Lower leg skin (tissue), 4 donors: ENCODE measurements at regions not wholly inside any gene's neighbourhood (a gene's known extent, or its start where the extent isn't known, plus 50 kb on each side); places are given as distances from the start of the nearest gene placed in this dataset.
"Not testable (repeated sequence)": the region's sequence is repeated elsewhere in the genome, so short reads cannot be mapped to it uniquely, and the experiment has no call there.

Experiments used
- DNase-seq, 2 donors: peaks; one replicate each; pipeline ENCODE4 v3.0.0-alpha.2; 2019; ENCODE audit warnings: low spot score in 2 of 2
- H3K4me3 ChIP-seq: fragments of 200-600 bp; sonication (generic); 2 replicates; pipeline ENCODE4 v1.5.1; 2017; ENCODE audit warnings: mild to moderate bottlenecking, low read depth; ENCODE audit not compliant: poor library complexity, severe bottlenecking
- CTCF ChIP-seq, 3 donors: fragments of 450-650 bp; IDR thresholded peaks; one replicate each; pipeline ENCODE4 v1.5.1; 2016; ENCODE audit warnings: antibody characterized with exemption in 3 of 3, mild to moderate bottlenecking in 3 of 3, moderate library complexity in 2 of 3
- POLR2A ChIP-seq, 2 donors: fragments of 450-650 bp; IDR thresholded peaks; one replicate each; pipeline ENCODE4 v1.6.1; 2016 to 2017; ENCODE audit warnings: antibody characterized with exemption in 2 of 2, mild to moderate bottlenecking in 1 of 2, moderate library complexity in 1 of 2
- WGBS, 2 donors: methylation state at CpG; one replicate each; pipeline ENCODE4 v1.1.5; 2018; 5-methylcytosine and 5-hydroxymethylcytosine counted together
- intact Hi-C: fragments of 100-400 bp; cut with DNase I; formaldehyde crosslinking; loops from one replicate; pipeline ENCODE4 v1.15.0; 2023; ENCODE audit warnings: low total_unique reads

DNA sequence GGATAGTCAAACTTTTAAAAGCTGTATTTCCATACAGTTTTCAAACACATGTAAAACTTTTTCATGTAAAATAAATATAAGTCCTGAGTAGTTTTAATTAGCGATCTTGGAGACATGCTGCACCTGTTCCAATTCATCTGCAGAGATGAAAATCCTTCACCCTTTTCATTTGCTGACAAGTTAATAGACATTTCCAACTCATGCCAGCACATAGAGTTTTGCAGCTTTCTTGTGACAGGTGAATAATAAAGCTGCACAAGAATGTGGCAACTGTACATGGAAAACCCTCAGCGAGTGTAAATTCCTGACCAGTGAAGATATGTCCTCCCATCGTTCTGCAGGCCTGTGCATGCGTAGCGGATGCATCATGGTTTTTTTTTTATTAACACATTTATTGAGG, 771.4 kb downstream of the TDRD15 start:
- intact Hi-C loops, result no loop called here
- DNase-seq, result no peak
- H3K4me3 ChIP-seq, result no peak overlapping the region
- WGBS, 2 donors, result 77% methylated on average over 5 of the region's 5 CpGs
- no peak for TF ChIP-seq POLR2A (IDR thresholded peaks at IDR 0.05)
- no peak for TF ChIP-seq CTCF (IDR thresholded peaks at IDR 0.05)

- DNase-seq, result peak in 1 of 2 donors; percentile 76
- intact Hi-C loops, H3K4me3 ChIP-seq: not testable (repeated sequence)
- 91 to 95% methylated on average over 26 of the region's 26 CpGs for WGBS, 2 donors
Measured at GRCh38 chr2:21908712-21909380, 785.1 kb downstream of the TDRD15 start.

GRCh38 chr2:21910832-21911507, 787.2 kb downstream of the TDRD15 start:
- WGBS, 2 donors, result 89 to 92% methylated on average over 6 of the region's 6 CpGs
- no peak for DNase-seq
- TF ChIP-seq POLR2A (IDR thresholded peaks at IDR 0.05) (no peak), CTCF (IDR thresholded peaks at IDR 0.05) (no peak)
- H3K4me3 ChIP-seq, result no peak overlapping the region
- intact Hi-C loops, result no loop called here

DNA sequence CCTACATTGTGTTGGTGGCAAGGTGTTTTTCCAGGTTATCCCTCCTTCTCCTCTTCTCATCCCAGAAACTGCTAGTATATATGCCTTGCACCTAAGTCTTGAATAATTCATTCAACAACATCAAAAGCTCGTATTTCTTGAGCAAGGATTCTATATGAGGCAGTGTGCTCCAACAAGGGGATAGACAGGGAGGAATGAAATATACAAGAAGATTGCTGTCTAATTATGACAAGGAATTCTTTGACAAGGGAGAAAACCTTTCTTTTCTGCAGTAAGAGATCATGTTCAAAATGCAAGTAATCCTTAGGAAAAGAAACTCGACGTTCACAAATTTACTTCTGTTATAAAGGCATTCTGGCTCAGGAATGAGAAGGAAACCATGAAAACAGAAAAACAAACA, 788.6 kb downstream of the TDRD15 start:
- WGBS, 2 donors, result 83% methylated on average over 3 of the region's 3 CpGs

GRCh38 chr2:21915201-21915600, 791.4 kb downstream of the TDRD15 start:
- TF ChIP-seq CTCF (IDR thresholded peaks at IDR 0.05) (no peak), POLR2A (IDR thresholded peaks at IDR 0.05) (no peak)
- 89 to 100% methylated on average over 1 of the region's 1 CpG for WGBS, 2 donors
- DNase-seq, result no peak
- intact Hi-C loops, result no loop called here
- H3K4me3 ChIP-seq, result no peak overlapping the region

More for the DNA sequence above, 788.6 kb downstream of the TDRD15 start:
- intact Hi-C loops, result no loop called here
- no peak overlapping the region for H3K4me3 ChIP-seq
- TF ChIP-seq CTCF (IDR thresholded peaks at IDR 0.05), result no peak
- no peak for TF ChIP-seq POLR2A (IDR thresholded peaks at IDR 0.05)
- DNase-seq, result no peak

- intact Hi-C loops, result no loop called here
- 38 to 41% methylated on average over 6 of the region's 6 CpGs for WGBS, 2 donors
- no peak for DNase-seq
- H3K4me3 ChIP-seq, result no peak overlapping the region
- no peak for TF ChIP-seq CTCF (IDR thresholded peaks at IDR 0.05)
- TF ChIP-seq POLR2A (IDR thresholded peaks at IDR 0.05), result no peak
Measured at GRCh38 chr2:21916934-21917522, 793.3 kb downstream of the TDRD15 start.
